ENCODE measurements at regions not wholly inside any gene's neighbourhood (a gene's known extent, or its start where the extent isn't known, plus 50 kb on each side); places are given as distances from the start of the nearest gene placed in this dataset.
A peak's percentile ranks its signal among the peaks of the same experiment; 100 is the strongest.

- TF ChIP-seq, protein P1, sequence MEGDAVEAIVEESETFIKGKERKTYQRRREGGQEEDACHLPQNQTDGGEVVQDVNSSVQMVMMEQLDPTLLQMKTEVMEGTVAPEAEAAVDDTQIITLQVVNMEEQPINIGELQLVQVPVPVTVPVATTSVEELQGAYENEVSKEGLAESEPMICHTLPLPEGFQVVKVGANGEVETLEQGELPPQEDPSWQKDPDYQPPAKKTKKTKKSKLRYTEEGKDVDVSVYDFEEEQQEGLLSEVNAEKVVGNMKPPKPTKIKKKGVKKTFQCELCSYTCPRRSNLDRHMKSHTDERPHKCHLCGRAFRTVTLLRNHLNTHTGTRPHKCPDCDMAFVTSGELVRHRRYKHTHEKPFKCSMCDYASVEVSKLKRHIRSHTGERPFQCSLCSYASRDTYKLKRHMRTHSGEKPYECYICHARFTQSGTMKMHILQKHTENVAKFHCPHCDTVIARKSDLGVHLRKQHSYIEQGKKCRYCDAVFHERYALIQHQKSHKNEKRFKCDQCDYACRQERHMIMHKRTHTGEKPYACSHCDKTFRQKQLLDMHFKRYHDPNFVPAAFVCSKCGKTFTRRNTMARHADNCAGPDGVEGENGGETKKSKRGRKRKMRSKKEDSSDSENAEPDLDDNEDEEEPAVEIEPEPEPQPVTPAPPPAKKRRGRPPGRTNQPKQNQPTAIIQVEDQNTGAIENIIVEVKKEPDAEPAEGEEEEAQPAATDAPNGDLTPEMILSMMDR (conservative IDR thresholded peaks at IDR 0.05): peak; percentile 70
- no peak for TF ChIP-seq ZFX (IDR thresholded peaks at IDR 0.05)
- no peak overlapping the region for H3K27ac ChIP-seq
These were observed 493.4 kb upstream of the TGFBR2 start for GRCh38 chr3:30112902-30113484.

GRCh38 chr3:30113906-30114305 lies 492.5 kb upstream of the TGFBR2 start:
- H3K27ac ChIP-seq: no peak overlapping the region
- TF ChIP-seq, protein P1 (conservative IDR thresholded peaks at IDR 0.05): no peak
- TF ChIP-seq ZFX (IDR thresholded peaks at IDR 0.05): no peak

GRCh38 chr3:30114918-30115317 lies 491.5 kb upstream of the TGFBR2 start:
- no peak overlapping the region for H3K27ac ChIP-seq
- TF ChIP-seq ZFX (IDR thresholded peaks at IDR 0.05): no peak
- TF ChIP-seq, protein P1 (conservative IDR thresholded peaks at IDR 0.05): no peak

GRCh38 chr3:30122359-30122758 lies 484.0 kb upstream of the TGFBR2 start:
- H3K27ac ChIP-seq: no peak overlapping the region
- TF ChIP-seq, protein P1 (conservative IDR thresholded peaks at IDR 0.05): no peak
- no peak for TF ChIP-seq ZFX (IDR thresholded peaks at IDR 0.05)

GRCh38 chr3:30123224-30123623 lies 483.2 kb upstream of the TGFBR2 start:
- H3K27ac ChIP-seq: no peak overlapping the region
- no peak for TF ChIP-seq ZFX (IDR thresholded peaks at IDR 0.05)
- TF ChIP-seq, protein P1 (conservative IDR thresholded peaks at IDR 0.05): no peak

DNA sequence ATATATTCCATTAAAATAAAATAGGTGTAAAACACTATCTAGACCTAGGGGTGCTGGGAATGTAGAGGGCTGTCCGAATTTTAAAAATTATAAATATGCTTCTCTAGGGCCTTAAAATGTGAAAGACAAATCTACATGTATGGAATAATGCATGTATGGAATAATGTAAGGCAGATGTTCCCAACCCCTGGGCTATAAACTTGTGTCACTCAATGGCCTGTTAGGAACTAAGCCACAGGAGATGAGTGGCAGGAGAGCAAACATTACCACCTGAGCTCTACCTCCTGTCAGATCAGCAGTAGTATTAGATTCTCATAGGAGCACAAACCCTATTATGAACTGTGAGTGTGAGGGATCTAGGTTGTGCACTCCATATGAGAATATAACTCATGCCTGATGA lies 482.6 kb upstream of the TGFBR2 start:
- TF ChIP-seq ZFX (IDR thresholded peaks at IDR 0.05): no peak
- no peak overlapping the region for H3K27ac ChIP-seq

- H3K27ac ChIP-seq: no peak overlapping the region
- TF ChIP-seq, protein P1 (conservative IDR thresholded peaks at IDR 0.05): no peak
- no peak for TF ChIP-seq ZFX (IDR thresholded peaks at IDR 0.05)
These were observed 481.7 kb upstream of the TGFBR2 start for GRCh38 chr3:30124435-30125370.
